ENCODE measurements at regions not wholly inside any gene's neighbourhood (a gene's known extent, or its start where the extent isn't known, plus 50 kb on each side); places are given as distances from the start of the nearest gene placed in this dataset.

GRCh38 chr3:73917643-73918042 is 292.9 kb upstream of the PDZRN3 start:
- Histone ChIP-seq H3K36me3 (replicated peaks in 1 of 2; ENCODE audit: control insufficient read depth in 1 of 2, insufficient read depth in 2 of 2, low read length in 1 of 2) (no peaks in the 10 kb centered on the region), H3K4me3 (ENCODE audit: low read depth in 2 of 2, low read length in 1 of 2) (no peak overlapping the region), H3K4me2 (no peak overlapping the region), H3K27ac (ENCODE audit: low read depth in 2 of 2, low read length in 1 of 2) (no peak overlapping the region), H3K9me3 (no peaks in the 10 kb centered on the region), H3K9ac (no peak overlapping the region), H3K27me3 (ENCODE audit: insufficient read depth) (no peaks in the 10 kb centered on the region), H3F3A (replicated peaks; ENCODE audit: insufficient read depth) (no peaks in the 10 kb centered on the region), H4K20me1 (ENCODE audit: insufficient read depth) (no peaks in the 10 kb centered on the region), H3K4me1 (ENCODE audit: control insufficient read depth in 1 of 2, insufficient read depth in 2 of 2, low read depth in 1 of 2, low read length in 1 of 2) (no peaks in the 10 kb centered on the region), H3K9me2 (no peaks in the 10 kb centered on the region), H3K79me2 (ENCODE audit: insufficient read depth) (no peaks in the 10 kb centered on the region), H2AFZ (ENCODE audit: low read depth) (no peak overlapping the region)
- DNase-seq: no peak
- ChIA-PET POLR2A (no interaction called here), CTCF (interaction anchor here (0.6 kb wide), 1 partner anchor 616 kb away, joined by 3 read pairs; no protein-coding TSS in a partner anchor)
- 33% methylated on average over 2 of the region's 2 CpGs for WGBS (ENCODE audit: low lambda C conversion rate)
- no peak for TF ChIP-seq TAF1 (IDR thresholded peaks at IDR 0.05; ENCODE audit: borderline replicate concordance, low read depth, low read length)

GRCh38 chr3:73915886-73916285 is 291.1 kb upstream of the PDZRN3 start:
- Histone ChIP-seq H3K36me3 (replicated peaks in 1 of 2; ENCODE audit: control insufficient read depth in 1 of 2, insufficient read depth in 2 of 2, low read length in 1 of 2) (no peaks in the 10 kb centered on the region), H2AFZ (ENCODE audit: low read depth) (no peak overlapping the region), H3F3A (replicated peaks; ENCODE audit: insufficient read depth) (no peaks in the 10 kb centered on the region), H3K9me2 (no peaks in the 10 kb centered on the region), H4K20me1 (ENCODE audit: insufficient read depth) (no peaks in the 10 kb centered on the region), H3K9me3 (no peaks in the 10 kb centered on the region), H3K9ac (no peak overlapping the region), H3K4me2 (no peak overlapping the region), H3K79me2 (ENCODE audit: insufficient read depth) (no peaks in the 10 kb centered on the region), H3K4me1 (ENCODE audit: control insufficient read depth in 1 of 2, insufficient read depth in 2 of 2, low read depth in 1 of 2, low read length in 1 of 2) (no peaks in the 10 kb centered on the region), H3K27me3 (ENCODE audit: insufficient read depth) (no peaks in the 10 kb centered on the region), H3K27ac (ENCODE audit: low read depth in 2 of 2, low read length in 1 of 2) (no peak overlapping the region), H3K4me3 (ENCODE audit: low read depth in 2 of 2, low read length in 1 of 2) (no peak overlapping the region)
- DNase-seq: no peak
- 59% methylated on average over 2 of the region's 2 CpGs for whole genome bisulfite sequencing (ENCODE audit: low lambda C conversion rate)
- ChIA-PET CTCF (no interaction called here), POLR2A (no interaction called here)
- TF ChIP-seq FOXM1 (IDR thresholded peaks at IDR 0.05; ENCODE audit: low read depth): no peak
- TF ChIP-seq FOSL2 (IDR thresholded peaks at IDR 0.05; ENCODE audit: borderline replicate concordance, low read depth): no peak
- TF ChIP-seq PBX3 (IDR thresholded peaks at IDR 0.05): no peak
- no peak for TF ChIP-seq RFX5 (IDR thresholded peaks at IDR 0.05; ENCODE audit: low read length)
- TF ChIP-seq SMC3 (IDR thresholded peaks at IDR 0.05; ENCODE audit: low read depth, low read length): no peak
- TF ChIP-seq ZBTB33 (IDR thresholded peaks at IDR 0.05; ENCODE audit: borderline replicate concordance, low read depth): no peak
- TF ChIP-seq CTCF (IDR thresholded peaks at IDR 0.05): no peak
- no peak for TF ChIP-seq NRF1 (IDR thresholded peaks at IDR 0.05; ENCODE audit: low read depth, low read length)
- TF ChIP-seq EZH2phosphoT487 (IDR thresholded peaks at IDR 0.05; ENCODE audit: borderline replicate concordance, low read depth): no peak
- TF ChIP-seq MXI1 (IDR thresholded peaks at IDR 0.05; ENCODE audit: low read depth, low read length): no peak
- TF ChIP-seq POLR2AphosphoS5 (IDR thresholded peaks at IDR 0.05; ENCODE audit: low read depth, low read length): no peak
- TF ChIP-seq FOXJ3 (CRISPR knock-in tag; IDR thresholded peaks at IDR 0.05): no peak
- TF ChIP-seq MEF2A (IDR thresholded peaks at IDR 0.05; ENCODE audit: borderline replicate concordance, low read depth): no peak
- TF ChIP-seq REST (IDR thresholded peaks at IDR 0.05; ENCODE audit: low read depth, low read length): no peak
- TF ChIP-seq RCOR1 (IDR thresholded peaks at IDR 0.05; ENCODE audit: low read length): no peak
- TF ChIP-seq CHD2 (IDR thresholded peaks at IDR 0.05; ENCODE audit: low read length, partially characterized antibody): no peak
- TF ChIP-seq TAF1 (IDR thresholded peaks at IDR 0.05; ENCODE audit: borderline replicate concordance, low read depth, low read length): no peak
